ENCODE measurements at regions not wholly inside any gene's neighbourhood (a gene's known extent, or its start where the extent isn't known, plus 50 kb on each side); places are given as distances from the start of the nearest gene placed in this dataset.

- no peak for TF ChIP-seq EZH2 (IDR thresholded peaks at IDR 0.05)
- TF ChIP-seq POLR2AphosphoS5 (IDR thresholded peaks at IDR 0.05; ENCODE audit: borderline replicate concordance, low read depth, low read length) = no peak
Observed at GRCh38 chr4:180951312-180951711, 1291.9 kb upstream of the TENM3 start.
